Keratinocyte (primary cell): ENCODE measurements at regions not wholly inside any gene's neighbourhood (a gene's known extent, or its start where the extent isn't known, plus 50 kb on each side); places are given as distances from the start of the nearest gene placed in this dataset.

ENCODE experiments used
- DNase-seq: peaks from one replicate; pipeline ENCODE4 v3.0.0-alpha.2; 2011; ENCODE audit warnings: low read depth, missing footprints, low spot score
- FAIRE-seq: peaks from 2 replicates; lab custom pipeline; 2011; peaks lifted over from hg19 to GRCh38; lab: Jason Lieb, UNC
- H2AFZ ChIP-seq: 2 replicates; pipeline ENCODE4 v1.6.0; 2012; ENCODE audit warnings: low read length, control low read depth, inconsistent platforms; ENCODE audit not compliant: control insufficient read depth
- H3K27ac ChIP-seq: 2 replicates; pipeline ENCODE4 v1.5.1; 2011; ENCODE audit warnings: low read length; ENCODE audit not compliant: control insufficient read depth, insufficient read depth
- H3K27me3 ChIP-seq: 3 replicates; pipeline ENCODE4 v1.6.0; 2011; ENCODE audit warnings: low read length; ENCODE audit not compliant: control insufficient read depth, insufficient read depth; ENCODE audit errors: extremely low read depth
- H3K36me3 ChIP-seq, 2 experiments: 2 replicates in 1 of 2; 3 replicates in 1 of 2; pipeline ENCODE4 v1.5.1; 2011; ENCODE audit warnings: low read length in 2 of 2, mild to moderate bottlenecking in 1 of 2; ENCODE audit not compliant: control insufficient read depth in 2 of 2, insufficient read depth in 2 of 2; ENCODE audit errors: extremely low read depth in 1 of 2
- H3K4me1 ChIP-seq: 3 replicates; pipeline ENCODE4 v1.5.1; 2011; ENCODE audit warnings: low read length; ENCODE audit not compliant: control insufficient read depth, insufficient read depth; ENCODE audit errors: extremely low read depth
- H3K4me2 ChIP-seq: 3 replicates; pipeline ENCODE4 v1.6.0; 2011; ENCODE audit warnings: low read depth, low read length; ENCODE audit not compliant: control insufficient read depth, insufficient read depth; ENCODE audit errors: extremely low read depth
- H3K4me3 ChIP-seq, 3 experiments: fragments of 200-600 bp in 1 of 3; sonication (generic) in 1 of 3; 2 replicates in 2 of 3; 3 replicates in 1 of 3; pipeline ENCODE4 v1.5.1; 2011 to 2016; ENCODE audit warnings: low read length in 3 of 3, mild to moderate bottlenecking in 3 of 3, control low read depth in 2 of 3, inconsistent platforms in 1 of 3, low read depth in 1 of 3, mixed read lengths in 1 of 3, mixed run types in 1 of 3, moderate library complexity in 1 of 3; ENCODE audit not compliant: control insufficient read depth in 2 of 3, insufficient read depth in 2 of 3; ENCODE audit errors: extremely low read depth in 1 of 3
- H3K79me2 ChIP-seq: 2 replicates; pipeline ENCODE4 v1.6.0; 2012; ENCODE audit warnings: low read length; ENCODE audit not compliant: control insufficient read depth, insufficient read depth
- H3K9ac ChIP-seq: 3 replicates; pipeline ENCODE4 v1.6.0; 2011; ENCODE audit warnings: low read length; ENCODE audit not compliant: control insufficient read depth, insufficient read depth; ENCODE audit errors: extremely low read depth
- H3K9me1 ChIP-seq: 3 replicates; pipeline ENCODE4 v1.6.0; 2011; ENCODE audit warnings: low read length; ENCODE audit not compliant: control insufficient read depth, insufficient read depth; ENCODE audit errors: extremely low read depth
- H3K9me3 ChIP-seq: 2 replicates; pipeline ENCODE4 v1.5.1; 2012; ENCODE audit warnings: low read depth, low read length; ENCODE audit not compliant: control insufficient read depth
- H4K20me1 ChIP-seq: 3 replicates; pipeline ENCODE4 v1.6.0; 2011; ENCODE audit warnings: low read length; ENCODE audit not compliant: control insufficient read depth, insufficient read depth; ENCODE audit errors: extremely low read depth
- EZH2 ChIP-seq: IDR thresholded peaks from one replicate; pipeline ENCODE4 v1.6.1; 2012; ENCODE audit warnings: inconsistent platforms, mild to moderate bottlenecking, low read length, moderate library complexity
- dilution Hi-C: fragments of 300-500 bp; cut with MboI; formaldehyde crosslinking; loops from one replicate; pipeline ENCODE4 v1.7.0; 2020; ENCODE audit warnings: low sequenced_read_pairs; ENCODE audit not compliant: extremely low pct_ligation_motif_present
- TF ChIP-seq, protein P1 (sequence below), 3 experiments: IDR thresholded peaks in 1 of 3; conservative IDR thresholded peaks in 1 of 3; optimal IDR thresholded peaks in 1 of 3; 2 replicates in 2 of 3; 3 replicates in 1 of 3; pipeline versions ENCODE3 to v1.5.1; 2011; ENCODE audit warnings: low read length in 3 of 3, mild to moderate bottlenecking in 3 of 3, moderate library complexity in 2 of 3, control low read depth in 1 of 3, inconsistent platforms in 1 of 3; ENCODE audit not compliant: insufficient read depth in 2 of 3; ENCODE audit errors: extremely low read depth in 1 of 3

- TF ChIP-seq, protein P1, sequence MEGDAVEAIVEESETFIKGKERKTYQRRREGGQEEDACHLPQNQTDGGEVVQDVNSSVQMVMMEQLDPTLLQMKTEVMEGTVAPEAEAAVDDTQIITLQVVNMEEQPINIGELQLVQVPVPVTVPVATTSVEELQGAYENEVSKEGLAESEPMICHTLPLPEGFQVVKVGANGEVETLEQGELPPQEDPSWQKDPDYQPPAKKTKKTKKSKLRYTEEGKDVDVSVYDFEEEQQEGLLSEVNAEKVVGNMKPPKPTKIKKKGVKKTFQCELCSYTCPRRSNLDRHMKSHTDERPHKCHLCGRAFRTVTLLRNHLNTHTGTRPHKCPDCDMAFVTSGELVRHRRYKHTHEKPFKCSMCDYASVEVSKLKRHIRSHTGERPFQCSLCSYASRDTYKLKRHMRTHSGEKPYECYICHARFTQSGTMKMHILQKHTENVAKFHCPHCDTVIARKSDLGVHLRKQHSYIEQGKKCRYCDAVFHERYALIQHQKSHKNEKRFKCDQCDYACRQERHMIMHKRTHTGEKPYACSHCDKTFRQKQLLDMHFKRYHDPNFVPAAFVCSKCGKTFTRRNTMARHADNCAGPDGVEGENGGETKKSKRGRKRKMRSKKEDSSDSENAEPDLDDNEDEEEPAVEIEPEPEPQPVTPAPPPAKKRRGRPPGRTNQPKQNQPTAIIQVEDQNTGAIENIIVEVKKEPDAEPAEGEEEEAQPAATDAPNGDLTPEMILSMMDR (optimal IDR thresholded peaks at IDR 0.05 in 1 of 3, IDR thresholded peaks at IDR 0.05 in 1 of 3, conservative IDR thresholded peaks at IDR 0.05 in 1 of 3; ENCODE audit: extremely low read depth in 1 of 3, insufficient read depth in 2 of 3, low read length in 3 of 3) = no peak
- no peak for TF ChIP-seq EZH2
- H3K27ac ChIP-seq = no peak overlapping the region
- no peaks in the 10 kb centered on the region for H3K9me3 ChIP-seq
- no peak overlapping the region for H3K4me2 ChIP-seq
- no peaks in the 10 kb centered on the region for H3K27me3 ChIP-seq
- no peaks in the 10 kb centered on the region for H3K9me1 ChIP-seq
- no peaks in the 10 kb centered on the region for H4K20me1 ChIP-seq
- FAIRE-seq = no peak
- dilution Hi-C loops = no loop called here
- H3K4me3 ChIP-seq = no peak overlapping the region
- no peak for DNase-seq
- H2AFZ ChIP-seq = no peak overlapping the region
- no peaks in the 10 kb centered on the region for H3K79me2 ChIP-seq
- no peaks in the 10 kb centered on the region for H3K36me3 ChIP-seq
- no peak overlapping the region for H3K9ac ChIP-seq
- no peaks in the 10 kb centered on the region for H3K4me1 ChIP-seq
These were observed 135.8 kb upstream of the TRPC7 start for GRCh38 chr5:136501133-136501532.

- no peak overlapping the region for H3K4me2 ChIP-seq
- FAIRE-seq = no peak
- H4K20me1 ChIP-seq = no peaks in the 10 kb centered on the region
- no peak overlapping the region for H3K9ac ChIP-seq
- H3K36me3 ChIP-seq = no peaks in the 10 kb centered on the region
- no peaks in the 10 kb centered on the region for H3K79me2 ChIP-seq
- no peaks in the 10 kb centered on the region for H3K9me3 ChIP-seq
- no peaks in the 10 kb centered on the region for H3K9me1 ChIP-seq
- no peak overlapping the region for H2AFZ ChIP-seq
- no peak overlapping the region for H3K4me3 ChIP-seq
- dilution Hi-C loops = no loop called here
- TF ChIP-seq EZH2 = no peak
- no peaks in the 10 kb centered on the region for H3K27me3 ChIP-seq
- no peaks in the 10 kb centered on the region for H3K4me1 ChIP-seq
- DNase-seq = no peak
- H3K27ac ChIP-seq = no peak overlapping the region
These were observed 127.2 kb upstream of the TRPC7 start for GRCh38 chr5:136492587-136492986.

- no peaks in the 10 kb centered on the region for H3K79me2 ChIP-seq
- FAIRE-seq = no peak
- no peaks in the 10 kb centered on the region for H3K4me1 ChIP-seq
- H3K9me1 ChIP-seq = no peaks in the 10 kb centered on the region
- no peak overlapping the region for H3K9ac ChIP-seq
- no peaks in the 10 kb centered on the region for H3K9me3 ChIP-seq
- H3K4me2 ChIP-seq = no peak overlapping the region
- H3K27me3 ChIP-seq = no peaks in the 10 kb centered on the region
- H4K20me1 ChIP-seq = no peaks in the 10 kb centered on the region
- no peak overlapping the region for H3K4me3 ChIP-seq
- dilution Hi-C loops = no loop called here
- DNase-seq = no peak
- no peak overlapping the region for H2AFZ ChIP-seq
- H3K36me3 ChIP-seq = no peaks in the 10 kb centered on the region
- TF ChIP-seq, protein P1 (optimal IDR thresholded peaks at IDR 0.05 in 1 of 3, IDR thresholded peaks at IDR 0.05 in 1 of 3, conservative IDR thresholded peaks at IDR 0.05 in 1 of 3; ENCODE audit: extremely low read depth in 1 of 3, insufficient read depth in 2 of 3, low read length in 3 of 3) = no peak
- TF ChIP-seq EZH2 = no peak
- H3K27ac ChIP-seq = no peak overlapping the region
These were observed 126.5 kb upstream of the TRPC7 start for GRCh38 chr5:136491806-136492205.
